SK-N-SH (cell line): ENCODE measurements at regions not wholly inside any gene's neighbourhood (a gene's known extent, or its start where the extent isn't known, plus 50 kb on each side); places are given as distances from the start of the nearest gene placed in this dataset.

ENCODE experiments used
- CTCF ChIA-PET: fragments of 300-600, 350-600 bp; formaldehyde crosslinking; extraction: SDS; loops from one replicate; lab custom pipeline; 2021; lab: Yijun Ruan, JAX
- POLR2A ChIA-PET: fragments of 350-600 bp; sonication (Branson Sonifier 250); formaldehyde crosslinking; extraction: SDS; loops from one replicate; lab custom pipeline; 2020; ENCODE audit warnings: antibody characterized with exemption, inconsistent platforms; lab: Yijun Ruan, JAX
- DNase-seq: peaks from one replicate; pipeline ENCODE4 v3.0.0; 2012
- H2AFZ ChIP-seq: fragments of 200-600 bp; sonication (generic); 2 replicates; pipeline ENCODE4 v1.8.1; 2016; ENCODE audit warnings: antibody characterized with exemption, mild to moderate bottlenecking, low read depth
- H3F3A ChIP-seq: fragments of 200-600 bp; sonication (generic); replicated peaks from 2 replicates; pipeline ENCODE3; 2016; ENCODE audit warnings: antibody characterized with exemption, mild to moderate bottlenecking; ENCODE audit not compliant: insufficient read depth
- H3K27ac ChIP-seq, 2 experiments: fragments of 200-500 bp in 1 of 2; fragments of 200-600 bp in 1 of 2; sonication (Bioruptor generic) in 1 of 2; sonication (generic), shearing (Covaris generic) in 1 of 2; 2 replicates each; pipeline versions ENCODE4 v1.5.1 to v1.6.1; 2014 to 2016; ENCODE audit warnings: low read depth in 2 of 2, inconsistent platforms in 1 of 2, low read length in 1 of 2, mild to moderate bottlenecking in 1 of 2, mixed read lengths in 1 of 2
- H3K27me3 ChIP-seq: fragments of 200-600 bp; sonication (generic), shearing (Covaris generic); 2 replicates; pipeline ENCODE4 v1.6.1; 2016; ENCODE audit warnings: mixed run types; ENCODE audit not compliant: insufficient read depth
- H3K36me3 ChIP-seq, 2 experiments: fragments of 200-500 bp in 1 of 2; fragments of 200-600 bp in 1 of 2; sonication (Bioruptor generic) in 1 of 2; sonication (generic) in 1 of 2; replicated peaks in 1 of 2; 2 replicates each; pipeline versions ENCODE3 to v1.5.1; 2014 to 2016; ENCODE audit warnings: low read length in 1 of 2, mild to moderate bottlenecking in 1 of 2; ENCODE audit not compliant: insufficient read depth in 2 of 2, control insufficient read depth in 1 of 2
- H3K4me1 ChIP-seq, 2 experiments: fragments of 200-500 bp in 1 of 2; fragments of 200-600 bp in 1 of 2; sonication (Bioruptor generic) in 1 of 2; sonication (generic), shearing (Covaris generic) in 1 of 2; 2 replicates each; pipeline versions ENCODE4 v1.5.1 to v1.6.1; 2014 to 2016; ENCODE audit warnings: low read depth in 1 of 2, low read length in 1 of 2, mixed run types in 1 of 2; ENCODE audit not compliant: insufficient read depth in 2 of 2, control insufficient read depth in 1 of 2
- H3K4me2 ChIP-seq: fragments of 200-600 bp; sonication (generic), shearing (Covaris generic); 2 replicates; pipeline ENCODE4 v1.6.1; 2017; ENCODE audit warnings: mixed run types
- H3K4me3 ChIP-seq, 2 experiments: fragments of 200-500 bp in 1 of 2; fragments of 200-600 bp in 1 of 2; sonication (Bioruptor generic) in 1 of 2; sonication (generic), shearing (Covaris generic) in 1 of 2; 2 replicates each; pipeline versions ENCODE4 v1.5.1 to v1.8.1; 2014 to 2016; ENCODE audit warnings: low read depth in 2 of 2, inconsistent platforms in 1 of 2, low read length in 1 of 2, mild to moderate bottlenecking in 1 of 2, mixed read lengths in 1 of 2, moderate library complexity in 1 of 2
- H3K79me2 ChIP-seq: fragments of 200-600 bp; sonication (generic); 2 replicates; pipeline ENCODE4 v1.8.1; 2017; ENCODE audit warnings: mild to moderate bottlenecking; ENCODE audit not compliant: insufficient read depth
- H3K9ac ChIP-seq: fragments of 200-600 bp; sonication (generic); 2 replicates; pipeline ENCODE4 v1.6.1; 2017; ENCODE audit warnings: mixed run types
- H3K9me2 ChIP-seq: fragments of 200-600 bp; sonication (generic); 2 replicates; pipeline ENCODE4 v1.6.1; 2017; ENCODE audit warnings: mixed run types
- H3K9me3 ChIP-seq: fragments of 200-600 bp; sonication (generic); 2 replicates; pipeline ENCODE4 v1.6.1; 2017; ENCODE audit warnings: mixed run types, mild to moderate bottlenecking, moderate library complexity
- H4K20me1 ChIP-seq: fragments of 200-600 bp; sonication (generic); 2 replicates; pipeline ENCODE4 v1.6.1; 2017; ENCODE audit warnings: mild to moderate bottlenecking, mixed run types; ENCODE audit not compliant: insufficient read depth
- EP300 ChIP-seq, 2 experiments: IDR thresholded peaks; 2 replicates each; pipeline versions ENCODE4 v1.4.0 to v1.6.1; 2012; ENCODE audit warnings: borderline replicate concordance in 1 of 2, low read depth in 1 of 2, low read length in 1 of 2
- EZH2phosphoT487 ChIP-seq: fragments of 200-600 bp; sonication (generic); IDR thresholded peaks from 2 replicates; pipeline ENCODE4 v1.6.1; 2017; ENCODE audit warnings: low read depth, mixed run types, mild to moderate bottlenecking, antibody characterized with exemption, moderate library complexity, borderline replicate concordance
- FOXM1 ChIP-seq: IDR thresholded peaks from 2 replicates; pipeline ENCODE4 v1.4.0; 2012; ENCODE audit warnings: low read depth, mild to moderate bottlenecking
- GATA2 ChIP-seq: sonication (generic); formaldehyde crosslinking; IDR thresholded peaks from 2 replicates; pipeline ENCODE4 v1.5.0; 2020; ENCODE audit warnings: mild to moderate bottlenecking, missing genetic modification reagents
- NFIC ChIP-seq: IDR thresholded peaks from 2 replicates; pipeline ENCODE4 v1.4.0; 2012; ENCODE audit warnings: borderline replicate concordance
- NRF1 ChIP-seq: IDR thresholded peaks from 2 replicates; pipeline ENCODE4 v1.6.1; 2012; ENCODE audit warnings: low read depth, mild to moderate bottlenecking, low read length
- RFX5 ChIP-seq: IDR thresholded peaks from 2 replicates; pipeline ENCODE4 v1.6.1; 2012; ENCODE audit warnings: mild to moderate bottlenecking, improper control_type of control experiment, low read length
- SMC3 ChIP-seq: IDR thresholded peaks from 2 replicates; pipeline ENCODE4 v1.6.1; 2012; ENCODE audit warnings: low read depth, low read length, improper control_type of control experiment
- TCF12 ChIP-seq: IDR thresholded peaks from 2 replicates; pipeline ENCODE4 v1.4.0; 2012
- YY1 ChIP-seq: IDR thresholded peaks from 2 replicates; pipeline ENCODE4 v1.4.0; 2012; ENCODE audit warnings: low read depth, mild to moderate bottlenecking
- WGBS: methylation state at CpG from one replicate; pipeline ENCODE4 v1.1.6; 2017; ENCODE audit warnings: low lambda C conversion rate; 5-methylcytosine and 5-hydroxymethylcytosine counted together
- TF ChIP-seq, protein P1 (sequence below): fragments of 150-350 bp; IDR thresholded peaks from 2 replicates; pipeline ENCODE4 v1.6.1; 2017; ENCODE audit warnings: antibody characterized with exemption, low read length, low read depth, borderline replicate concordance
- TF ChIP-seq, protein P2 (sequence below): fragments of 200-600 bp; sonication (generic); IDR thresholded peaks from 2 replicates; pipeline ENCODE4 v1.6.1; 2017; ENCODE audit warnings: antibody characterized with exemption, mild to moderate bottlenecking, moderate library complexity
- TF ChIP-seq, protein P3 (sequence below): IDR thresholded peaks from 2 replicates; pipeline ENCODE4 v1.4.0; 2012; ENCODE audit warnings: low read depth
- TF ChIP-seq, protein P4 (sequence below): fragments of 150-350 bp; IDR thresholded peaks from 2 replicates; pipeline ENCODE4 v1.6.1; 2016; ENCODE audit warnings: mild to moderate bottlenecking, low read depth, low read length
- TF ChIP-seq, protein P5 (sequence below): IDR thresholded peaks from 2 replicates; pipeline ENCODE4 v1.4.0; 2012; ENCODE audit warnings: low read depth, borderline replicate concordance

DNA sequence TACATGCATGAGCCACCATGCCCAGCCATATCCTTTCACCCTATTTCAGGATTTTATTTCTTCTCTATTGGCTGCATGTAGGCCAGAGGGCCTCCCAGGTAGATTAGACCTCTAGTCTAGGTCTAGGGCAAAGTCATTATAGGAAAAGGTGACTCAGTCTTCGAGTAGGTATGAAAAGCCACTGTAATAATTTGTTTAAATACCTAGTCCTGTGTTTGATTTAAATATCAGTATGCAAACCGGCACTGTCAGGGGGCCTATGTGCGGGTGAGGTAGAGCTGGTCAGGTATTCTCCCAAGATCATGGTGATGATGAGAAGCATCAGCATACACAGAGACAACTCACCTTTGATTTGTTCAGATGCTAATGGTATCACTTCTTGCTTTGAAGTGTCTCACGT, 101.4 kb upstream of the UMPS start:
- Histone ChIP-seq H3K27me3 (no peaks in the 10 kb centered on the region), H4K20me1 (no peaks in the 10 kb centered on the region), H3K4me2 (no peak overlapping the region), H3K4me1 (peaks cover 0 to 3% of the 10 kb centered on the region in 2 experiments; a peak in 1 of 4 replicates), H3K36me3 (no peaks in the 10 kb centered on the region), H3F3A (peaks cover 2% of the 10 kb centered on the region), H3K9me2 (no peaks in the 10 kb centered on the region), H2AFZ (no peak overlapping the region), H3K4me3 (no peak overlapping the region), H3K9me3 (no peaks in the 10 kb centered on the region), H3K9ac (no peak overlapping the region), H3K27ac (no peak overlapping the region), H3K79me2 (no peaks in the 10 kb centered on the region)
- WGBS: 84% methylated on average over 4 of the region's 4 CpGs
- no peak for TF ChIP-seq GATA2 (CRISPR knock-in tag)
- TF ChIP-seq, protein P1, sequence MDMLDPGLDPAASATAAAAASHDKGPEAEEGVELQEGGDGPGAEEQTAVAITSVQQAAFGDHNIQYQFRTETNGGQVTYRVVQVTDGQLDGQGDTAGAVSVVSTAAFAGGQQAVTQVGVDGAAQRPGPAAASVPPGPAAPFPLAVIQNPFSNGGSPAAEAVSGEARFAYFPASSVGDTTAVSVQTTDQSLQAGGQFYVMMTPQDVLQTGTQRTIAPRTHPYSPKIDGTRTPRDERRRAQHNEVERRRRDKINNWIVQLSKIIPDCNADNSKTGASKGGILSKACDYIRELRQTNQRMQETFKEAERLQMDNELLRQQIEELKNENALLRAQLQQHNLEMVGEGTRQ: no peak
- no peak for TF ChIP-seq RFX5
- no peak for TF ChIP-seq NFIC
- TF ChIP-seq, protein P2, sequence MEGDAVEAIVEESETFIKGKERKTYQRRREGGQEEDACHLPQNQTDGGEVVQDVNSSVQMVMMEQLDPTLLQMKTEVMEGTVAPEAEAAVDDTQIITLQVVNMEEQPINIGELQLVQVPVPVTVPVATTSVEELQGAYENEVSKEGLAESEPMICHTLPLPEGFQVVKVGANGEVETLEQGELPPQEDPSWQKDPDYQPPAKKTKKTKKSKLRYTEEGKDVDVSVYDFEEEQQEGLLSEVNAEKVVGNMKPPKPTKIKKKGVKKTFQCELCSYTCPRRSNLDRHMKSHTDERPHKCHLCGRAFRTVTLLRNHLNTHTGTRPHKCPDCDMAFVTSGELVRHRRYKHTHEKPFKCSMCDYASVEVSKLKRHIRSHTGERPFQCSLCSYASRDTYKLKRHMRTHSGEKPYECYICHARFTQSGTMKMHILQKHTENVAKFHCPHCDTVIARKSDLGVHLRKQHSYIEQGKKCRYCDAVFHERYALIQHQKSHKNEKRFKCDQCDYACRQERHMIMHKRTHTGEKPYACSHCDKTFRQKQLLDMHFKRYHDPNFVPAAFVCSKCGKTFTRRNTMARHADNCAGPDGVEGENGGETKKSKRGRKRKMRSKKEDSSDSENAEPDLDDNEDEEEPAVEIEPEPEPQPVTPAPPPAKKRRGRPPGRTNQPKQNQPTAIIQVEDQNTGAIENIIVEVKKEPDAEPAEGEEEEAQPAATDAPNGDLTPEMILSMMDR: no peak
- no peak for TF ChIP-seq NRF1
- TF ChIP-seq TCF12: no peak
- no peak for TF ChIP-seq SMC3
- no peak for TF ChIP-seq FOXM1
- TF ChIP-seq, protein P3, sequence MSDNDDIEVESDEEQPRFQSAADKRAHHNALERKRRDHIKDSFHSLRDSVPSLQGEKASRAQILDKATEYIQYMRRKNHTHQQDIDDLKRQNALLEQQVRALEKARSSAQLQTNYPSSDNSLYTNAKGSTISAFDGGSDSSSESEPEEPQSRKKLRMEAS: no peak
- TF ChIP-seq, protein P4, sequence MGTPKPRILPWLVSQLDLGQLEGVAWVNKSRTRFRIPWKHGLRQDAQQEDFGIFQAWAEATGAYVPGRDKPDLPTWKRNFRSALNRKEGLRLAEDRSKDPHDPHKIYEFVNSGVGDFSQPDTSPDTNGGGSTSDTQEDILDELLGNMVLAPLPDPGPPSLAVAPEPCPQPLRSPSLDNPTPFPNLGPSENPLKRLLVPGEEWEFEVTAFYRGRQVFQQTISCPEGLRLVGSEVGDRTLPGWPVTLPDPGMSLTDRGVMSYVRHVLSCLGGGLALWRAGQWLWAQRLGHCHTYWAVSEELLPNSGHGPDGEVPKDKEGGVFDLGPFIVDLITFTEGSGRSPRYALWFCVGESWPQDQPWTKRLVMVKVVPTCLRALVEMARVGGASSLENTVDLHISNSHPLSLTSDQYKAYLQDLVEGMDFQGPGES: no peak
- TF ChIP-seq, protein P5, sequence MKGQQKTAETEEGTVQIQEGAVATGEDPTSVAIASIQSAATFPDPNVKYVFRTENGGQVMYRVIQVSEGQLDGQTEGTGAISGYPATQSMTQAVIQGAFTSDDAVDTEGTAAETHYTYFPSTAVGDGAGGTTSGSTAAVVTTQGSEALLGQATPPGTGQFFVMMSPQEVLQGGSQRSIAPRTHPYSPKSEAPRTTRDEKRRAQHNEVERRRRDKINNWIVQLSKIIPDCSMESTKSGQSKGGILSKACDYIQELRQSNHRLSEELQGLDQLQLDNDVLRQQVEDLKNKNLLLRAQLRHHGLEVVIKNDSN: no peak
- no peak for TF ChIP-seq EP300 (IDR thresholded peaks at IDR 0.05; ENCODE audit: borderline replicate concordance in 1 of 2, low read depth in 1 of 2, low read length in 1 of 2)
- no peak for TF ChIP-seq EZH2phosphoT487
- TF ChIP-seq YY1: no peak
- DNase-seq: no peak
- ChIA-PET POLR2A (no interaction called here), CTCF (interaction anchor here (0.6 kb wide), 2 partner anchors 11 to 132 kb away, joined by 3 to 4 read pairs; no protein-coding TSS in a partner anchor)
